Left ventricle myocardium inferior (tissue), 1 donor: ENCODE measurements at regions not wholly inside any gene's neighbourhood (a gene's known extent, or its start where the extent isn't known, plus 50 kb on each side); places are given as distances from the start of the nearest gene placed in this dataset.

ENCODE experiments used
- DNase-seq: peaks from one replicate; pipeline ENCODE4 v3.0.0-alpha.2; 2020
- H3K27ac ChIP-seq: fragments of 200-600 bp; replicated peaks from 2 replicates; pipeline ENCODE4 v1.8.0; 2021
- H3K27me3 ChIP-seq: fragments of 200-600 bp; 2 replicates; pipeline ENCODE4 v1.8.0; 2021; ENCODE audit warnings: low read depth
- H3K36me3 ChIP-seq: fragments of 200-600 bp; 2 replicates; pipeline ENCODE4 v1.8.0; 2021
- H3K4me1 ChIP-seq: fragments of 200-600 bp; 2 replicates; pipeline ENCODE4 v1.8.0; 2021
- H3K4me3 ChIP-seq: fragments of 200-600 bp; 2 replicates; pipeline ENCODE4 v1.8.0; 2021; ENCODE audit warnings: mild to moderate bottlenecking, moderate library complexity
- H3K9me3 ChIP-seq: fragments of 200-600 bp; replicated peaks from 2 replicates; pipeline ENCODE4 v1.8.0; 2021
- CTCF ChIP-seq: fragments of 200-600 bp; IDR thresholded peaks from 2 replicates; pipeline ENCODE4 v1.8.0; 2021; ENCODE audit warnings: antibody characterized with exemption, mild to moderate bottlenecking, borderline replicate concordance
- intact Hi-C: fragments of 100-400 bp; cut with micrococcal nuclease; formaldehyde crosslinking; loops from one replicate; pipeline ENCODE4 v1.11.0; 2022
- donor health status: DM: no; HTN: yes; CAD: no; lungs with severe emphysema.

- H3K27me3 ChIP-seq, result no peaks in the 10 kb centered on the region
- H3K27ac ChIP-seq, result no peak overlapping the region
- TF ChIP-seq CTCF, result no peak
- H3K9me3 ChIP-seq, result peaks cover 8% of the 10 kb centered on the region
- intact Hi-C loops, result no loop called here
- no peaks in the 10 kb centered on the region for H3K36me3 ChIP-seq
- no peak for DNase-seq
- H3K4me3 ChIP-seq, result no peak overlapping the region
- H3K4me1 ChIP-seq, result no peaks in the 10 kb centered on the region
These were observed 222.1 kb downstream of the SYK start for GRCh38 chr9:91023741-91024140.

- no peaks in the 10 kb centered on the region for H3K4me1 ChIP-seq
- H3K27ac ChIP-seq, result no peak overlapping the region
- TF ChIP-seq CTCF, result no peak
- H3K9me3 ChIP-seq, result no peaks in the 10 kb centered on the region
- H3K36me3 ChIP-seq, result no peaks in the 10 kb centered on the region
- no peaks in the 10 kb centered on the region for H3K27me3 ChIP-seq
- DNase-seq, result no peak
- H3K4me3 ChIP-seq, result no peak overlapping the region
- intact Hi-C loops, result no loop called here
These were observed 223.2 kb downstream of the SYK start for GRCh38 chr9:91024841-91025240.

- no peak overlapping the region for H3K27ac ChIP-seq
- no peak overlapping the region for H3K4me3 ChIP-seq
- TF ChIP-seq CTCF, result no peak
- no peak for DNase-seq
- H3K36me3 ChIP-seq, result no peaks in the 10 kb centered on the region
- no peaks in the 10 kb centered on the region for H3K27me3 ChIP-seq
- no peaks in the 10 kb centered on the region for H3K9me3 ChIP-seq
- intact Hi-C loops, result no loop called here
- no peaks in the 10 kb centered on the region for H3K4me1 ChIP-seq
These were observed 224.2 kb downstream of the SYK start for GRCh38 chr9:91025856-91026255.

- TF ChIP-seq CTCF, result no peak
- intact Hi-C loops, result no loop called here
- no peak for DNase-seq
These were observed 224.6 kb downstream of the SYK start for GRCh38 chr9:91026266-91026665.

GRCh38 chr9:91027005-91027404 lies 225.4 kb downstream of the SYK start:
- H3K27ac ChIP-seq, result no peak overlapping the region
- H3K4me1 ChIP-seq, result no peaks in the 10 kb centered on the region
- H3K9me3 ChIP-seq, result no peaks in the 10 kb centered on the region
- H3K4me3 ChIP-seq, result no peak overlapping the region
- H3K36me3 ChIP-seq, result no peaks in the 10 kb centered on the region
- H3K27me3 ChIP-seq, result peaks cover 7% of the 10 kb centered on the region
- no peak for TF ChIP-seq CTCF
- intact Hi-C loops, result no loop called here
- DNase-seq, result no peak

More at GRCh38 chr9:91026266-91026665, 224.6 kb downstream of the SYK start:
- no peak overlapping the region for H3K4me3 ChIP-seq
- no peaks in the 10 kb centered on the region for H3K36me3 ChIP-seq
- H3K9me3 ChIP-seq, result no peaks in the 10 kb centered on the region
- no peaks in the 10 kb centered on the region for H3K27me3 ChIP-seq
- H3K4me1 ChIP-seq, result no peaks in the 10 kb centered on the region
- no peak overlapping the region for H3K27ac ChIP-seq
